ENCODE measurements at regions not wholly inside any gene's neighbourhood (a gene's known extent, or its start where the extent isn't known, plus 50 kb on each side); places are given as distances from the start of the nearest gene placed in this dataset.
"Not testable (repeated sequence)": the region's sequence is repeated elsewhere in the genome, so short reads cannot be mapped to it uniquely, and the experiment has no call there.

DNA sequence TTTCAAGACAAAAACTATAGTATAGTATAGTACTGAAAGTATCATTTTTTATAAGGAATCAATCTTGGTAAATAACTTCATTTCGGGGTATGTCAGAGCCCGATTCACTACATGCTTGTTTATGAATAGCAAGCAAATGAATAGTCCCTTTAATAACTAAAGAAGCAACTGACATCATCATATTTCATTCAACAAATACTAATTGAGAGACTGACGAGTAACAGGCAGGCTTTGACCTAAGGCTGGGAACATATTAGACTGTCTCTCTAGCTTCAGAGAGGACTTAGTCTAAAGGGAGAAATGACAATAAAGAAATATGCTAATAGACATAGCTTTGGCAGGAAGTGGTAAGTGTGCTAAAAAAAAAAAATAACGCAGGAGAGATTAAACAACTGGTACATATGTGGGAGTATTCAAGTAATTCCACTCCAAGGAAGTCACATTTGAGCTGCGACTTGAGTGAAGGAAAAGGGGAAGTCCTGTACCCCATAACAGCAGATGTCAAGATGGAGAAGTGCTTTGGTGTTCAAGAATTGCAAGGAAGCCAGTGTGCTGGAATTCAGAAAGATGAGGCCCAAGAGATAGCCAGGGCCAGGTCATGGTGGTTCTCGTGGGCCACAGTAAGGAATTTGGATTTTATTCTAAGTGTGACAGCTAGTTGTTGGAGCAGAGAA, 284.9 kb downstream of the FBXO8 start:
- intact Hi-C loops (cut with micrococcal nuclease): no loop called here
- Mint-ChIP-seq H3K4me1 (no peaks in the 10 kb centered on the region), H3K4me3 (no peak overlapping the region), H3K27me3 (no peaks in the 10 kb centered on the region), H3K9me3 (no peaks in the 10 kb centered on the region), H3K27ac (no peak overlapping the region), H3K36me3 (ENCODE audit: low read depth) (no peaks in the 10 kb centered on the region)
- DNase-seq: no peak

DNA sequence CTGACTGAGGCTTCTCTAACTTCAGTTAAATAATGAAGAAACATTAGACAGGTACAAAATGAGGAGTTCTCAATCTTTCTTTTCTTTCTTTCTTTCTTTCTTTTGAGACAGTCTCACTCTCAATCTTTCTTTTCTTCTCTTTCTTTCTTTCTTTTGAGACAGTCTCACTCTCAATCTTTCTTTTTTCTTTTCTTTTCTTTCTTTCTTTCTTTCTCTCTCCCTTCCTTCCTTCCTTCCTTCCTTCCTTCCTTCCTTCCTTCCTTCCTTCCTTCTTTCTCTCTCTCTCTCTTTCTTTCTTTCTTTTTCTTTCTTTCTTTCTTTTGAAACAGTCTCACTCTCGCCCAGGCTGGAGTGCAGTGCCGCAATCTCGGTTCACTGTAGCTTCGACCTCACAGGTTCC, 287.7 kb downstream of the FBXO8 start:
- DNase-seq; intact Hi-C loops (cut with micrococcal nuclease); H3K36me3 Mint-ChIP-seq (ENCODE audit: low read depth); H3K4me3 Mint-ChIP-seq; H3K9me3 Mint-ChIP-seq; H3K27ac Mint-ChIP-seq; H3K27me3 Mint-ChIP-seq; H3K4me1 Mint-ChIP-seq: not testable (repeated sequence)

DNA sequence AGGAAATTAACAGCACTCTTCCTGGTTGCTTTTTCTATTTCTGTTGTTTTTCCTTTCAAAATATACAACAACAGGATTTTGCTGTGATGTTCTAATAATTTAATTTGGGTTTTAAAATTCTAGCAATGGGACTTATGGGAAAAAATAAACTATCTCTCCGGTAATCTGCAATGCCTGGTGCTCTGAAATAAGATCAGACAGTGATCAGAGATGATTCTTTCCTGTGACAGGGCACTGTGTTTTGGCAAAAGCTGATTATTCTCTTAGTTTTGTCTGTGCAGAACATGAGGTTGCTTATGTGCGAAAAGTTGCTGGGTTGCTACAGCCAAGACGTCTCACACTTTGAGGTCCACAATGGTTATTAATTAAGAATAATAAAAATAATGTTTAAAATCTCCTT, 291.7 kb downstream of the FBXO8 start:
- no peaks in the 10 kb centered on the region for H3K27me3 Mint-ChIP-seq
- H3K9me3 Mint-ChIP-seq: no peaks in the 10 kb centered on the region
- DNase-seq: no peak
- H3K36me3 Mint-ChIP-seq (ENCODE audit: low read depth): no peaks in the 10 kb centered on the region
- no peaks in the 10 kb centered on the region for H3K4me1 Mint-ChIP-seq
- intact Hi-C loops (cut with micrococcal nuclease): no loop called here
- H3K27ac Mint-ChIP-seq: no peak overlapping the region
- H3K4me3 Mint-ChIP-seq: no peak overlapping the region

DNA sequence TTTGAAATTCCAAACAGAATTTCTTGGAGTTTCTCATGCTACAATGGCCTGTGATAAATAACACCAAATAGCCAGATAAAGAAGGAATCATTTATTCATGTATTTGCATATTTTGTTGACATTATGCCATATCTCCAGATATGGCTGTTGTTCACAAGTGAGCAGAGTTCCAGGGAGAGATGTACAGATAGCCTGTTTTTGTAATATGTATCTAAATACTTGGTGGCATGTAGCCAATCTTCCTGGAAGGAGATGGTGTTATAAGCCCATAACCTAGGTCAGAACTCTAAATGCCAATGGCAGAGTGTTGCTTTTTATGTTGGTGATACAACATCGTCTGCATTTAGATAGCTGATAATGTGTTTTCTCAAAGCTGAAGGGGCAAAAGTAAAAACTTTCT, 292.2 kb downstream of the FBXO8 start:
- H3K9me3 Mint-ChIP-seq: no peaks in the 10 kb centered on the region
- no peak for DNase-seq
- no peaks in the 10 kb centered on the region for H3K36me3 Mint-ChIP-seq (ENCODE audit: low read depth)
- intact Hi-C loops (cut with micrococcal nuclease): no loop called here
- H3K4me3 Mint-ChIP-seq: no peak overlapping the region
- H3K4me1 Mint-ChIP-seq: no peaks in the 10 kb centered on the region
- H3K27ac Mint-ChIP-seq: no peak overlapping the region
- H3K27me3 Mint-ChIP-seq: no peaks in the 10 kb centered on the region

DNA sequence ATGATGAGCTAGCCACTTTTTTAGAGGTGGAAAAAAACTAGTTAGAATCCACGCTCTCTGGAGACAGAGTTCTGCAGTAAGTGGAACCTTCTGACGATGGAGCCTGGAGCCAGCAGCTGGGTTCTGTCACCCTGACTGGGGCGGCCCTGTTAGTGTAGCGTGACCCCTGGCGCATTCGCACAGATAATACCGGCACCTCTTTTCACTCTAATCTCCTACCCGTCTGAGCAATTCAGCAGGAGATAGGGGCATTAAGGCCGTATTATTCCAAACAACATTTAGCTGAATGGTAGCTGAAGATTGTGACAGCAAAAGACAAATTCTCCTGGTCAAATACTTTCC, 292.6 kb downstream of the FBXO8 start:
- no peak for DNase-seq
- no peak overlapping the region for H3K27ac Mint-ChIP-seq
- no peaks in the 10 kb centered on the region for H3K4me1 Mint-ChIP-seq
- intact Hi-C loops (cut with micrococcal nuclease): no loop called here
- H3K9me3 Mint-ChIP-seq: no peaks in the 10 kb centered on the region
- H3K4me3 Mint-ChIP-seq: no peak overlapping the region
- no peaks in the 10 kb centered on the region for H3K36me3 Mint-ChIP-seq (ENCODE audit: low read depth)
- H3K27me3 Mint-ChIP-seq: no peaks in the 10 kb centered on the region

DNA sequence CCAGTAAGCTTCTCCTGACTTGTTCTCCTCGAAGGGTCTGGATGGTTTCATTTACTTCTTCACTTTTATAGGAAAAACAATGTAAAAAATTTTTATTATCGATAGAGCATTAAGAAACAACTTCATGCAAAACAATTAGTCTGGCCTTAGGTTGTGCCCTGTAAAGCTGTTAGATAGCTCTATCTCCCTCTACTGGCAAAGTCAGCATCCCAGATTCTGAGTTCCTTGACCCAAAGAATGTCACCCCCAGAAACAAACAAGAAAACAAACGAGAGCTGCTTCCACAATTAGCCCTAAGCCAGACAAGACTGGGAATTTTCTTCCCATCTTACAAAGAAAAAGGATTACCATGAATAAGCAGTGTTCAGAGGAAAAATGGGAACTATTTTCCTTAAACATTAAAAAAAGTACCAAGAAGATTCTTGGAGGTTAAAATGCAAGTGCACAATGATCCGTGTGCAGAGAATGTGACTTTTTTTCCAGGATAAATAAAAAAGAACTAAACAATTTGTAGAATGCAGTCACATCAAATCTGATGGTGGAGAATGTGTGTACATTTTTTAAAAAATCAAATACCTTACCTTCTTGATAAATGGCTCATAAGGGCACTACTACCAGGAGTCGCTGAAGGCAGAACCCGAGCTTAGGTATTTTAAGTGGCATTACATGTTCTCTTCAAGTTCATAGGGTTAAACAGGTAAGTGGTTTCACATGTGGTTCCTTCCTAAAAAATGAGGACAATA, 293.2 kb downstream of the FBXO8 start:
- intact Hi-C loops (cut with micrococcal nuclease): no loop called here
- no peak overlapping the region for H3K4me3 Mint-ChIP-seq

DNA sequence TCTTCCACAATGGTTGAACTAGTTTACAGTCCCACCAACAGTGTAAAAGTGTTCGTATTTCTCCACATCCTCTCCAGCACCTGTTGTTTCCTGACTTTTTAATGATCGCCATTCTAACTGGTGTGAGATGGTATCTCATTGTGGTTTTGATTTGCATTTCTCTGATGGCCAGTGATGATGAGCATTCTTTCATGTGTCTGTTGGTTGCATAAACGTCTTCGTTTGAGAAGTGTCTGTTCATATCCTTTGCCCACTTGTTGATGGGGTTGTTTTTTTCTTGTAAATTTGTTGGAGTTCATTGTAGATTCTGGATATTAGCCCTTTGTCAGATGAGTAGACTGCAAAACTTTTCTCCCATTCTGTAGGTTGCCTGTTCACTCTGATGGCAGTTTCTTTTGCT, 319.9 kb downstream of the FBXO8 start:
- H3K4me1 Mint-ChIP-seq; DNase-seq; H3K9me3 Mint-ChIP-seq; intact Hi-C loops (cut with micrococcal nuclease); H3K27me3 Mint-ChIP-seq; H3K27ac Mint-ChIP-seq; H3K4me3 Mint-ChIP-seq; H3K36me3 Mint-ChIP-seq (ENCODE audit: low read depth): not testable (repeated sequence)

More for the DNA sequence above, 293.2 kb downstream of the FBXO8 start:
- Mint-ChIP-seq H3K4me1 (no peaks in the 10 kb centered on the region), H3K27ac (no peak overlapping the region), H3K36me3 (ENCODE audit: low read depth) (no peaks in the 10 kb centered on the region), H3K27me3 (no peaks in the 10 kb centered on the region), H3K9me3 (no peaks in the 10 kb centered on the region)
- DNase-seq: no peak

DNA sequence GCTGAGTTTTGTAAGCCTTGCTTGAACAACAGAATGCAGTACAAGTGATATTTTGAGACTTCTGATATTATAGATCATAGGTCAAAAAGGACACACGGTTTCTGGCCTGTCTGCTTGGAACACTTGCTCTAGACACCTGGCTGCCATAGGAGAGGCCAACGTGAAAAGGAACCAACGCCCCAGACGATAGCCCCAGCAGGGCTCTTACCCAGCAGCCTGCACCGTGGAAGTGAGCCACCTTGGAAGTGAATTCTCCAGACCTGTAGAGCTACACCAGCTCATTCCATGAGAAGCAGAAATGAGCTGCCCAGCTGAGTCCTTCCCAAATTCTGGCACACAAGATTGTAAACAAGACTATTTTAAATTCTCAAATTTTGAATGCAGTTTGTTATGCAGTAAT, 323.1 kb downstream of the FBXO8 start:
- H3K36me3 Mint-ChIP-seq (ENCODE audit: low read depth): no peaks in the 10 kb centered on the region

DNA sequence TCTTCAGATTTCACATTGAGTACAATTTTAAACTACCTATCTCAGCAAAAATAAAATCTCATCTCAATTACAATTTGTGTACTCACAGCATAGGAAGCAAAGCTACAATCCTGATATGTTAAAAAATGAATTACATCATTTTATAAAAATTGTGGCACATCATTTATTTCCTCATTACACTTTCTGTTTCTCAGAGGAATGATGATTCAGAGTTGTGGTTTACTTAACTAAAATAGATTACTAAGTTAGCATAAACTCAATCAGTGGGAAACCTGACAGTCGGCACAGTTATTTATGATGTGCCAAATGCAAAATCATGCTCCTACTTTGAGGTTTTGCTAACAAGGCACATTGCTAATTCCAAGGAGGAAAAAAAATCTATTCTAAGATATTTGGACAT, 325.0 kb downstream of the FBXO8 start:
- Mint-ChIP-seq H3K36me3 (ENCODE audit: low read depth) (no peaks in the 10 kb centered on the region), H3K27me3 (no peaks in the 10 kb centered on the region), H3K27ac (no peak overlapping the region), H3K4me3 (no peak overlapping the region), H3K4me1 (no peaks in the 10 kb centered on the region), H3K9me3 (no peaks in the 10 kb centered on the region)
- DNase-seq: no peak
- intact Hi-C loops (cut with micrococcal nuclease): no loop called here

More for the DNA sequence above, 323.1 kb downstream of the FBXO8 start:
- intact Hi-C loops (cut with micrococcal nuclease): no loop called here
- Mint-ChIP-seq H3K4me1 (no peaks in the 10 kb centered on the region), H3K9me3 (no peaks in the 10 kb centered on the region), H3K27ac (no peak overlapping the region), H3K27me3 (no peaks in the 10 kb centered on the region), H3K4me3 (no peak overlapping the region)
- no peak for DNase-seq

DNA sequence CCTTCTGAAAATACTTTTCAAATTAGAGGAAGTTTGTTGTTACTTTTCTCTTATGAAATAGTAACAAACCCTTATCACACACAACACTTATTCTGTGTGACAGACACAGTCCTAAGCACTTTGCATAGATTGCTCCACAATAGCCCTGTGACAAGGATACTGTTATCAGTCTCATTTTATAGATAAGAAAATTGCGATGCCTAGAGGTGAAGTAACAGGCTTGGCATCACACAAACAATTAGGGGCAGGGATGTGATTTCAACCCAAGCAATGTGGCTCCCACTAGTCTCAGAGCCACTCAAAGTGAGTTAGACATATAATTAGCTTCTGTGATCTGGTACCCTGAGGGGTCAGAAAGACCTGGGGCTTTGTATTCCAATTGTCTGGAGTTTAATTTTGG, 339.9 kb downstream of the FBXO8 start:
- no peaks in the 10 kb centered on the region for H3K27me3 Mint-ChIP-seq
- H3K4me1 Mint-ChIP-seq: no peaks in the 10 kb centered on the region
- intact Hi-C loops (cut with micrococcal nuclease): no loop called here
- no peaks in the 10 kb centered on the region for H3K36me3 Mint-ChIP-seq (ENCODE audit: low read depth)
- no peaks in the 10 kb centered on the region for H3K9me3 Mint-ChIP-seq
- no peak for DNase-seq
- no peak overlapping the region for H3K4me3 Mint-ChIP-seq
- H3K27ac Mint-ChIP-seq: no peak overlapping the region

DNA sequence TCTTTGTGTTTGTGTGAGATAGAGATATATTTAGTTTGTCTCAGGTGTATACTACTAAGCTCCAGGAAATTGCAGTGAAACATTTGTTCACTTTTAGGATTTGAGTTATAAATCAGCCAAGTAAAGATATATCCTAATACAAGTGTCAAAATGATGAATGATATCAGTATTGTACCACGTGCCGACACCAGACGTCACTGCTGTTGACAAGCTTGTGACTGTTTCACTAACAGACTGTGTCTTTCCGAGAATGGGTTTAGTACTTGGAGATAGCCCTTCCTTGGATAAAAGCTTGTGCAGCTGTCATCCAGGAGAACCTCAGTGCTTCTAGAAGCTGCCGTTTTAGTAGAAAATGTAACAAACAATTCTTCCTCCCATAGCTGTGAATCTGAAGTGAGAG, 343.3 kb downstream of the FBXO8 start:
- H3K4me1 Mint-ChIP-seq: no peaks in the 10 kb centered on the region
- H3K27ac Mint-ChIP-seq: no peak overlapping the region
- no peak overlapping the region for H3K4me3 Mint-ChIP-seq
- intact Hi-C loops (cut with micrococcal nuclease): no loop called here
- no peaks in the 10 kb centered on the region for H3K27me3 Mint-ChIP-seq
- DNase-seq: no peak
- H3K36me3 Mint-ChIP-seq (ENCODE audit: low read depth): no peaks in the 10 kb centered on the region
- no peaks in the 10 kb centered on the region for H3K9me3 Mint-ChIP-seq

DNA sequence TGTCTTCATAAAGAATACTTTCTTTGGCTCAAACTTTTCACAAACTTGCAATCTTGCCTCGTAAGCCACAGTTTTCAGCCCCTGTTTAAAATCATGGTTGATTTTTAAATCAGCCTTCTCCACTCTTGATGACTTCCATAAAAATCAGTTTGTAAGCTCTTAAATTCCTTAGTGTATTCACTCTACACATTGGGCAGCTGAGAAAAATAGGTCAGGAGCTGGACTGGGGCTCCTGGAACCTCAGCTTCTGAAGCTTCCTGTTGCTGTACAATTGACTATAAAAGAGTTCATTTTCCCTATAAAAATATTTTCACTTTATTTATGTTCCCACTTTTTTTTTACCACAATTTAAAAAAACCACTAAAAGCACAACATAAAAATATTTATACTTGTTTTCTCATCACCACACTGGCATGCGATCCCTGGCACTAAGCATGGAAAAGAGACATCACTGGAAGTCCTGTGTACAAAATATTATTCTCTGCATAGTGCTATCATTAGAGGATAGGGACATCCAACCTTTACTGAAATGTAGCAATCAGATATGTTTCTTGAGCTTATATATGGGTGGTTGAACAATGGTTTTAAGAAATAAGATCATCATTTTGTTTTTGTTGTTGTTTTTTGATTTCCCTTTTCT, 345.7 kb downstream of the FBXO8 start:
- H3K4me3 Mint-ChIP-seq: no peak overlapping the region
- no peaks in the 10 kb centered on the region for H3K36me3 Mint-ChIP-seq (ENCODE audit: low read depth)
- DNase-seq: no peak
- no peaks in the 10 kb centered on the region for H3K9me3 Mint-ChIP-seq
- no peak overlapping the region for H3K27ac Mint-ChIP-seq
- no peaks in the 10 kb centered on the region for H3K27me3 Mint-ChIP-seq
- H3K4me1 Mint-ChIP-seq: no peaks in the 10 kb centered on the region
- intact Hi-C loops (cut with micrococcal nuclease): no loop called here

DNA sequence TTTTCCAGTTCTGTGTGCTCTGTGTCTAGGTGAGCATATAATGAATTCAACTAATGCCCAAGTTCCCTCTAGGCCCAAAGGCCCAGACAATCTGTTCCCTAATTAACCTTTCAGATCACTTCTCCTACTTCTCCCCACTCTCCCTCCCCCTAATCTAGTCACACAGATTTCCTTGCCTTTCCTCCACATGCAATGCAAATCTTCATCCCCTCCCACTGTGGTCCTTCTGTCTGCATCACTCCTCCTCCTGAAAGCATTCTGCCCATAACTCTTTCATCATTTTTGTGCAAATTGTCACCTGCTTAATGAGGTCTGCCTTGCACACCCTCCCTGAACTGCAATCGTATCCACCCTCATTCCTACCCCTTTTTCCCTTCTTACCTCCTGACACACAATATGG, 346.6 kb downstream of the FBXO8 start:
- Mint-ChIP-seq H3K4me3 (no peak overlapping the region), H3K27ac (no peak overlapping the region), H3K27me3 (no peaks in the 10 kb centered on the region), H3K4me1 (no peaks in the 10 kb centered on the region), H3K9me3 (no peaks in the 10 kb centered on the region), H3K36me3 (ENCODE audit: low read depth) (no peaks in the 10 kb centered on the region)
- DNase-seq: no peak
- intact Hi-C loops (cut with micrococcal nuclease): no loop called here

DNA sequence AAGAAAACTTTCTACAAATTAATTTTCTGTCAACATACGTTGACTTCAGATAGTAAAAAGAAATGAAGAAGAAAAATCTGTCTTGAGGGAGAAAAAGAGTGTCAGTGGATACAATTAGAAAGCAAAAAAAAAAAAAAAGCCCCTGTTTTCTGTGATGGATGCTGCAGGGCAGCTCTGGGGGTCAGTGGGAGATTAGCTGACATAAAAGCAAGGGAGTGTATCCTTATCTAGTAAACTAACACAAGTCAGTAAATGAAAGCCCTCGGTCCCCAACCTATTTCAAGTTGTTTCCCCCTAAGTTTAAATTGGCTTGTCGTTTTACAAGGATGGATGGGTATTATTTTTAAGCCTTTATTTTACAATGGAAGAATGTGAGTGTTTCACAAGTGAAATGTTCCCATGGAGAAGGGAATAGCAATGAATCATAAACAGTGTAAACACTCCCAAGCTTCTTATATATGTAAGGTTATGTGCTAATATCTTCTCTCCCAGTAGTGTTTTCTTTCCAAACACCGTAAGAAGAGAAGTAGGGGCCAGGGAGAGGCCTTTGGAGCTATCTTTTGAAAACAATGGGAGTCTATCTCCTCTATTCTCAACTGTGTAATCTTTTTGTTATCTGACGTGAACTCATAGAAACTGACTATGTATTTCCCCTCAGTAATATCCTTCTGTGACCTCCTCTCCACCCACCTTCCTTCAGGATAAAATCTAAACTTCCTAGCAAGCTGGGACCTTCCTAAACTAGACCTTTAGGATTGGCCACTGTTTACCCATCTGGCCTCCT, 347.7 kb downstream of the FBXO8 start:
- Mint-ChIP-seq H3K4me3 (no peak overlapping the region), H3K36me3 (ENCODE audit: low read depth) (no peaks in the 10 kb centered on the region), H3K27ac (no peak overlapping the region), H3K27me3 (no peaks in the 10 kb centered on the region), H3K9me3 (no peaks in the 10 kb centered on the region), H3K4me1 (no peaks in the 10 kb centered on the region)
- intact Hi-C loops (cut with micrococcal nuclease): no loop called here
- DNase-seq: no peak

All from activated CD4-positive, alpha-beta T cell treated with anti-CD3 and anti-CD28 coated beads, Interleukin-2, amount 10 ng/mL, durations not matched to agents 24 days and 14 days (primary cell).